ENCODE measurements at regions not wholly inside any gene's neighbourhood (a gene's known extent, or its start where the extent isn't known, plus 50 kb on each side); places are given as distances from the start of the nearest gene placed in this dataset.

GRCh38 chr5:3929799-3930198 is 334.2 kb downstream of the IRX1 start:
- no peak overlapping the region for H3K27ac ChIP-seq (ENCODE audit: low read depth)
- Mint-ChIP-seq H3K36me3 (ENCODE audit: low read depth) (no peaks in the 10 kb centered on the region; the same call in 2 of the 3 replicates), H3K27ac (no peak overlapping the region), H3K9me3 (peaks cover 20% of the 10 kb centered on the region), H3K4me3 (no peak overlapping the region), H3K4me1 (no peaks in the 10 kb centered on the region), H3K27me3 (ENCODE audit: insufficient read depth, low read depth, poor library complexity) (peaks cover 6% of the 10 kb centered on the region)
- H3K79me2 ChIP-seq (replicated peaks; ENCODE audit: insufficient read depth): no peaks in the 10 kb centered on the region
- ATAC-seq: no peak
- H3F3A ChIP-seq (replicated peaks; ENCODE audit: low read depth): no peaks in the 10 kb centered on the region
- no peaks in the 10 kb centered on the region for H4K20me1 ChIP-seq (replicated peaks; ENCODE audit: insufficient read depth)
- DNase-seq (ENCODE audit: low spot score): no peak
- H2AFZ ChIP-seq: no peak overlapping the region
- no peaks in the 10 kb centered on the region for H3K36me3 ChIP-seq (ENCODE audit: insufficient read depth)
- H3K4me2 ChIP-seq: no peak overlapping the region
- no peak overlapping the region for H3K4me3 ChIP-seq
- peaks cover 6% of the 10 kb centered on the region; the same call in 1 of the 2 replicates for H3K9me2 ChIP-seq (ENCODE audit: insufficient read depth)
- no peaks in the 10 kb centered on the region for H3K4me1 ChIP-seq (ENCODE audit: insufficient read depth)
- no peaks in the 10 kb centered on the region for H3K27me3 ChIP-seq (ENCODE audit: insufficient read depth)
- no peak for TF ChIP-seq POLR2AphosphoS5 (IDR thresholded peaks at IDR 0.05; ENCODE audit: low read depth)
- TF ChIP-seq STAT1 (IDR thresholded peaks at IDR 0.05; ENCODE audit: unreplicated experiment): no peak
- TF ChIP-seq NANOG (IDR thresholded peaks at IDR 0.05; ENCODE audit: borderline replicate concordance): no peak
- TF ChIP-seq JUNB (IDR thresholded peaks at IDR 0.05; ENCODE audit: unreplicated experiment): no peak
- TF ChIP-seq ETS1 (IDR thresholded peaks at IDR 0.05): no peak
- TF ChIP-seq EZH2 (IDR thresholded peaks at IDR 0.05; ENCODE audit: low read depth, unreplicated experiment): no peak
- TF ChIP-seq REST (IDR thresholded peaks at IDR 0.05; ENCODE audit: unreplicated experiment): no peak

GRCh38 chr5:3931976-3932375 is 336.3 kb downstream of the IRX1 start:
- peaks cover 6% of the 10 kb centered on the region for H3K27me3 Mint-ChIP-seq (ENCODE audit: insufficient read depth, low read depth, poor library complexity)
- ATAC-seq: no peak
- H3K4me3 Mint-ChIP-seq: no peak overlapping the region
- no peak overlapping the region for H3K27ac ChIP-seq (ENCODE audit: low read depth)
- peak; percentile 37 for DNase-seq (ENCODE audit: low spot score)
- peak overlapping the region; percentile 63; the same call in 1 of the 2 replicates for H2AFZ ChIP-seq
- H3K4me1 Mint-ChIP-seq: no peaks in the 10 kb centered on the region
- no peaks in the 10 kb centered on the region for H3K79me2 ChIP-seq (replicated peaks; ENCODE audit: insufficient read depth)
- H3K9me2 ChIP-seq (ENCODE audit: insufficient read depth): peaks cover 6% of the 10 kb centered on the region; the same call in 1 of the 2 replicates
- H3K4me3 ChIP-seq: no peak overlapping the region
- no peaks in the 10 kb centered on the region for H3K36me3 ChIP-seq (ENCODE audit: insufficient read depth)
- H3K9me3 Mint-ChIP-seq: peaks cover 20% of the 10 kb centered on the region
- no peaks in the 10 kb centered on the region for H3F3A ChIP-seq (replicated peaks; ENCODE audit: low read depth)
- H3K36me3 Mint-ChIP-seq (ENCODE audit: low read depth): no peaks in the 10 kb centered on the region; the same call in 2 of the 3 replicates
- no peak overlapping the region for H3K27ac Mint-ChIP-seq
- no peaks in the 10 kb centered on the region for H4K20me1 ChIP-seq (replicated peaks; ENCODE audit: insufficient read depth)
- no peak overlapping the region for H3K4me2 ChIP-seq
- H3K4me1 ChIP-seq (ENCODE audit: insufficient read depth): no peaks in the 10 kb centered on the region
- H3K27me3 ChIP-seq (ENCODE audit: insufficient read depth): no peaks in the 10 kb centered on the region
- TF ChIP-seq JUNB (IDR thresholded peaks at IDR 0.05; ENCODE audit: unreplicated experiment) (no peak), EZH2 (IDR thresholded peaks at IDR 0.05; ENCODE audit: low read depth, unreplicated experiment) (no peak), REST (IDR thresholded peaks at IDR 0.05; ENCODE audit: unreplicated experiment) (no peak), NANOG (IDR thresholded peaks at IDR 0.05; ENCODE audit: borderline replicate concordance) (no peak), POLR2AphosphoS5 (IDR thresholded peaks at IDR 0.05; ENCODE audit: low read depth) (no peak), ETS1 (IDR thresholded peaks at IDR 0.05) (no peak), EZH2phosphoT487 (IDR thresholded peaks at IDR 0.05; ENCODE audit: unreplicated experiment) (no peak), STAT1 (IDR thresholded peaks at IDR 0.05; ENCODE audit: unreplicated experiment) (no peak)

All from GM23338 (cell line).